ENCODE measurements at regions not wholly inside any gene's neighbourhood (a gene's known extent, or its start where the extent isn't known, plus 50 kb on each side); places are given as distances from the start of the nearest gene placed in this dataset.

GRCh38 chr3:35524856-35525255 is 114.5 kb upstream of the ARPP21 start:
- no peak for DNase-seq
- Histone ChIP-seq H3K4me3 (ENCODE audit: low read depth in 1 of 3, low read length in 3 of 3) (no peak overlapping the region), H3K4me1 (ENCODE audit: control insufficient read depth in 3 of 3, insufficient read depth in 2 of 3, low read depth in 1 of 3, low read length in 2 of 3) (no peaks in the 10 kb centered on the region), H3K36me3 (ENCODE audit: control insufficient read depth in 3 of 3, insufficient read depth in 2 of 3, low read depth in 1 of 3, low read length in 3 of 3) (no peaks in the 10 kb centered on the region), H3K27ac (ENCODE audit: low read depth in 1 of 3, low read length in 2 of 3) (no peak overlapping the region), H3K27me3 (ENCODE audit: control insufficient read depth in 3 of 3, insufficient read depth in 3 of 3, low read length in 3 of 3) (no peaks in the 10 kb centered on the region), H3K9me3 (ENCODE audit: control insufficient read depth in 2 of 2, insufficient read depth in 1 of 2, low read depth in 1 of 2, low read length in 1 of 2) (no peaks in the 10 kb centered on the region)
- no peak for FAIRE-seq
- 82 to 87% (median 83%) methylated on average over 2 of the region's 2 CpGs for WGBS, 3 donors

- H3K36me3 ChIP-seq (ENCODE audit: control insufficient read depth in 3 of 3, insufficient read depth in 2 of 3, low read depth in 1 of 3, low read length in 3 of 3), result no peaks in the 10 kb centered on the region
- no peaks in the 10 kb centered on the region for H3K9me3 ChIP-seq (ENCODE audit: control insufficient read depth in 2 of 2, insufficient read depth in 1 of 2, low read depth in 1 of 2, low read length in 1 of 2)
- no peak for FAIRE-seq
- 35 to 72% (median 54%) methylated on average over 6 of the region's 6 CpGs for WGBS, 3 donors
- H3K27ac ChIP-seq (ENCODE audit: low read depth in 1 of 3, low read length in 2 of 3), result no peak overlapping the region
- no peaks in the 10 kb centered on the region for H3K4me1 ChIP-seq (ENCODE audit: control insufficient read depth in 3 of 3, insufficient read depth in 2 of 3, low read depth in 1 of 3, low read length in 2 of 3)
- no peaks in the 10 kb centered on the region for H3K27me3 ChIP-seq (ENCODE audit: control insufficient read depth in 3 of 3, insufficient read depth in 3 of 3, low read length in 3 of 3)
- peak; percentile 1 to 10 for DNase-seq
- H3K4me3 ChIP-seq (ENCODE audit: low read depth in 1 of 3, low read length in 3 of 3), result no peak overlapping the region
These were observed 110.6 kb upstream of the ARPP21 start for GRCh38 chr3:35528728-35529127.

GRCh38 chr3:35529337-35529736 is 110.0 kb upstream of the ARPP21 start:
- Histone ChIP-seq H3K4me3 (ENCODE audit: low read depth in 1 of 3, low read length in 3 of 3) (no peak overlapping the region), H3K27ac (ENCODE audit: low read depth in 1 of 3, low read length in 2 of 3) (no peak overlapping the region), H3K4me1 (ENCODE audit: control insufficient read depth in 3 of 3, insufficient read depth in 2 of 3, low read depth in 1 of 3, low read length in 2 of 3) (no peaks in the 10 kb centered on the region), H3K9me3 (ENCODE audit: control insufficient read depth in 2 of 2, insufficient read depth in 1 of 2, low read depth in 1 of 2, low read length in 1 of 2) (no peaks in the 10 kb centered on the region), H3K27me3 (ENCODE audit: control insufficient read depth in 3 of 3, insufficient read depth in 3 of 3, low read length in 3 of 3) (no peaks in the 10 kb centered on the region), H3K36me3 (ENCODE audit: control insufficient read depth in 3 of 3, insufficient read depth in 2 of 3, low read depth in 1 of 3, low read length in 3 of 3) (no peaks in the 10 kb centered on the region)
- FAIRE-seq (no peak), DNase-seq (no peak)
- 86 to 90% (median 86%) methylated on average over 6 of the region's 6 CpGs for WGBS, 3 donors

GRCh38 chr3:35537265-35537664 is 102.1 kb upstream of the ARPP21 start:
- FAIRE-seq (no peak), DNase-seq (no peak)
- Histone ChIP-seq H3K27me3 (ENCODE audit: control insufficient read depth in 3 of 3, insufficient read depth in 3 of 3, low read length in 3 of 3) (no peaks in the 10 kb centered on the region), H3K4me1 (ENCODE audit: control insufficient read depth in 3 of 3, insufficient read depth in 2 of 3, low read depth in 1 of 3, low read length in 2 of 3) (no peaks in the 10 kb centered on the region), H3K27ac (ENCODE audit: low read depth in 1 of 3, low read length in 2 of 3) (no peak overlapping the region), H3K4me3 (ENCODE audit: low read depth in 1 of 3, low read length in 3 of 3) (no peak overlapping the region), H3K36me3 (ENCODE audit: control insufficient read depth in 3 of 3, insufficient read depth in 2 of 3, low read depth in 1 of 3, low read length in 3 of 3) (no peaks in the 10 kb centered on the region), H3K9me3 (ENCODE audit: control insufficient read depth in 2 of 2, insufficient read depth in 1 of 2, low read depth in 1 of 2, low read length in 1 of 2) (no peaks in the 10 kb centered on the region)
- 53 to 68% (median 57%) methylated on average over 1 of the region's 1 CpG for WGBS, 3 donors

- H3K27ac ChIP-seq (ENCODE audit: low read depth in 1 of 3, low read length in 2 of 3), result no peak overlapping the region
- H3K36me3 ChIP-seq (ENCODE audit: control insufficient read depth in 3 of 3, insufficient read depth in 2 of 3, low read depth in 1 of 3, low read length in 3 of 3), result no peaks in the 10 kb centered on the region
- H3K4me3 ChIP-seq (ENCODE audit: low read depth in 1 of 3, low read length in 3 of 3), result no peak overlapping the region
- no peaks in the 10 kb centered on the region for H3K4me1 ChIP-seq (ENCODE audit: control insufficient read depth in 3 of 3, insufficient read depth in 2 of 3, low read depth in 1 of 3, low read length in 2 of 3)
- H3K27me3 ChIP-seq (ENCODE audit: control insufficient read depth in 3 of 3, insufficient read depth in 3 of 3, low read length in 3 of 3), result no peaks in the 10 kb centered on the region
- H3K9me3 ChIP-seq (ENCODE audit: control insufficient read depth in 2 of 2, insufficient read depth in 1 of 2, low read depth in 1 of 2, low read length in 1 of 2), result no peaks in the 10 kb centered on the region
- 16 to 49% (median 38%) methylated on average over 1 of the region's 1 CpG for WGBS, 3 donors
- DNase-seq (no peak), FAIRE-seq (no peak)
These were observed 94.3 kb upstream of the ARPP21 start for GRCh38 chr3:35544976-35545375.

GRCh38 chr3:35549690-35550089 is 89.6 kb upstream of the ARPP21 start:
- Histone ChIP-seq H3K4me1 (ENCODE audit: control insufficient read depth in 3 of 3, insufficient read depth in 2 of 3, low read depth in 1 of 3, low read length in 2 of 3) (no peaks in the 10 kb centered on the region), H3K9me3 (ENCODE audit: control insufficient read depth in 2 of 2, insufficient read depth in 1 of 2, low read depth in 1 of 2, low read length in 1 of 2) (no peaks in the 10 kb centered on the region), H3K36me3 (ENCODE audit: control insufficient read depth in 3 of 3, insufficient read depth in 2 of 3, low read depth in 1 of 3, low read length in 3 of 3) (no peaks in the 10 kb centered on the region), H3K27ac (ENCODE audit: low read depth in 1 of 3, low read length in 2 of 3) (no peak overlapping the region), H3K4me3 (ENCODE audit: low read depth in 1 of 3, low read length in 3 of 3) (no peak overlapping the region), H3K27me3 (ENCODE audit: control insufficient read depth in 3 of 3, insufficient read depth in 3 of 3, low read length in 3 of 3) (no peaks in the 10 kb centered on the region)
- DNase-seq (no peak), FAIRE-seq (no peak)
- 6 to 36% (median 32%) methylated on average over 1 of the region's 1 CpG for WGBS, 3 donors

GRCh38 chr3:35562141-35562540 is 77.2 kb upstream of the ARPP21 start:
- no peak overlapping the region for H3K4me3 ChIP-seq (ENCODE audit: low read depth in 1 of 3, low read length in 3 of 3)
- 88 to 97% (median 89%) methylated on average over 2 of the region's 2 CpGs for WGBS, 3 donors
- DNase-seq (no peak), FAIRE-seq (no peak)
- peaks cover 0 to 6% of the 10 kb centered on the region in 2 donors for H3K9me3 ChIP-seq (ENCODE audit: control insufficient read depth in 2 of 2, insufficient read depth in 1 of 2, low read depth in 1 of 2, low read length in 1 of 2)
- H3K27me3 ChIP-seq (ENCODE audit: control insufficient read depth in 3 of 3, insufficient read depth in 3 of 3, low read length in 3 of 3), result no peaks in the 10 kb centered on the region
- H3K27ac ChIP-seq (ENCODE audit: low read depth in 1 of 3, low read length in 2 of 3), result no peak overlapping the region
- H3K36me3 ChIP-seq (ENCODE audit: control insufficient read depth in 3 of 3, insufficient read depth in 2 of 3, low read depth in 1 of 3, low read length in 3 of 3), result no peaks in the 10 kb centered on the region
- H3K4me1 ChIP-seq (ENCODE audit: control insufficient read depth in 3 of 3, insufficient read depth in 2 of 3, low read depth in 1 of 3, low read length in 2 of 3), result no peaks in the 10 kb centered on the region

GRCh38 chr3:35565048-35565447 is 74.3 kb upstream of the ARPP21 start:
- no peak for DNase-seq
- no peaks in the 10 kb centered on the region for H3K36me3 ChIP-seq (ENCODE audit: control insufficient read depth in 3 of 3, insufficient read depth in 2 of 3, low read depth in 1 of 3, low read length in 3 of 3)
- no peak for FAIRE-seq
- H3K4me3 ChIP-seq (ENCODE audit: low read depth in 1 of 3, low read length in 3 of 3), result no peak overlapping the region
- H3K27me3 ChIP-seq (ENCODE audit: control insufficient read depth in 3 of 3, insufficient read depth in 3 of 3, low read length in 3 of 3), result no peaks in the 10 kb centered on the region
- H3K4me1 ChIP-seq (ENCODE audit: control insufficient read depth in 3 of 3, insufficient read depth in 2 of 3, low read depth in 1 of 3, low read length in 2 of 3), result no peaks in the 10 kb centered on the region
- no peaks in the 10 kb centered on the region for H3K9me3 ChIP-seq (ENCODE audit: control insufficient read depth in 2 of 2, insufficient read depth in 1 of 2, low read depth in 1 of 2, low read length in 1 of 2)
- H3K27ac ChIP-seq (ENCODE audit: low read depth in 1 of 3, low read length in 2 of 3), result no peak overlapping the region

Data from small intestine (tissue), 7 donors.